DOHH2 (cell line): ENCODE measurements at regions not wholly inside any gene's neighbourhood (a gene's known extent, or its start where the extent isn't known, plus 50 kb on each side); places are given as distances from the start of the nearest gene placed in this dataset.

ENCODE experiments used
- CTCF ChIP-seq: fragments of 200-600 bp; sonication (generic); IDR thresholded peaks from one replicate; pipeline ENCODE4 v1.5.1; 2014; ENCODE audit warnings: antibody characterized with exemption, mild to moderate bottlenecking, low read depth, low read length; ENCODE audit not compliant: poor library complexity, severe bottlenecking
- EZH2phosphoT487 ChIP-seq: fragments of 200-600 bp; sonication (generic); IDR thresholded peaks from 2 replicates; pipeline ENCODE4 v1.6.1; 2017; ENCODE audit warnings: borderline replicate concordance, mild to moderate bottlenecking, antibody characterized with exemption, low read length, moderate library complexity, mixed read lengths

GRCh38 chr7:17133977-17134376, 164.5 kb upstream of the AHR start:
- TF ChIP-seq CTCF (no peak), EZH2phosphoT487 (no peak)
